Left ventricle myocardium inferior (tissue), 1 donor: ENCODE measurements at regions not wholly inside any gene's neighbourhood (a gene's known extent, or its start where the extent isn't known, plus 50 kb on each side); places are given as distances from the start of the nearest gene placed in this dataset.
"Not testable (repeated sequence)": the region's sequence is repeated elsewhere in the genome, so short reads cannot be mapped to it uniquely, and the experiment has no call there.

ENCODE experiments used
- DNase-seq: peaks from one replicate; pipeline ENCODE4 v3.0.0-alpha.2; 2020
- H3K27ac ChIP-seq: fragments of 200-600 bp; replicated peaks from 2 replicates; pipeline ENCODE4 v1.8.0; 2021
- H3K27me3 ChIP-seq: fragments of 200-600 bp; 2 replicates; pipeline ENCODE4 v1.8.0; 2021; ENCODE audit warnings: low read depth
- H3K36me3 ChIP-seq: fragments of 200-600 bp; 2 replicates; pipeline ENCODE4 v1.8.0; 2021
- H3K4me1 ChIP-seq: fragments of 200-600 bp; 2 replicates; pipeline ENCODE4 v1.8.0; 2021
- H3K4me3 ChIP-seq: fragments of 200-600 bp; 2 replicates; pipeline ENCODE4 v1.8.0; 2021; ENCODE audit warnings: mild to moderate bottlenecking, moderate library complexity
- H3K9me3 ChIP-seq: fragments of 200-600 bp; replicated peaks from 2 replicates; pipeline ENCODE4 v1.8.0; 2021
- intact Hi-C: fragments of 100-400 bp; cut with micrococcal nuclease; formaldehyde crosslinking; loops from one replicate; pipeline ENCODE4 v1.11.0; 2022
- TF ChIP-seq, protein P1 (sequence below): fragments of 200-600 bp; IDR thresholded peaks from 2 replicates; pipeline ENCODE4 v1.8.0; 2021; ENCODE audit warnings: antibody characterized with exemption, mild to moderate bottlenecking, borderline replicate concordance
- donor health status: DM: no; HTN: yes; CAD: no; lungs with severe emphysema.

DNA sequence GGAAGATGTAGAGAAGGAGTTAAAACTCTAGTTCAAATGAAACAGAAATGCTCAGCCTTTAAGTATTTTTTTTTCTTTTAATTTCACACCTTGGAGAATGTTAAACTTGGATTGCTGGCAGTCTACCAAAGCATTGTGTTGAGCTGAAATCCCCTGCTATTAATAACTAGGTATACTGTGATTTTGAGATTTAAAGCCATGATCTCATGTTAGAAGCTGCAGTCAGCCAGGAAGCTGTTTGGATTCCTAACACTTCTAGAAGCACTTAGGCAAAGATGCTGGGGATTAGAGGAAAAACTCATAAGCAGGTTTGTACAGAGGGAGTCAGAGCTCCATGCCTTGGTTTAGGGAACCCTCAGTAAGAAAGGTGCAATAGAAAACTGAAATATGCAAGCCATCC is 141.4 kb downstream of the KIF4B start:
- no peaks in the 10 kb centered on the region for H3K27me3 ChIP-seq
- H3K27ac ChIP-seq: peak overlapping the region; percentile 58
- no peak for DNase-seq
- H3K36me3 ChIP-seq: no peaks in the 10 kb centered on the region
- no peaks in the 10 kb centered on the region for H3K9me3 ChIP-seq
- no peak overlapping the region for H3K4me3 ChIP-seq
- peaks cover 24% of the 10 kb centered on the region for H3K4me1 ChIP-seq
- intact Hi-C loops: no loop called here
- TF ChIP-seq, protein P1, sequence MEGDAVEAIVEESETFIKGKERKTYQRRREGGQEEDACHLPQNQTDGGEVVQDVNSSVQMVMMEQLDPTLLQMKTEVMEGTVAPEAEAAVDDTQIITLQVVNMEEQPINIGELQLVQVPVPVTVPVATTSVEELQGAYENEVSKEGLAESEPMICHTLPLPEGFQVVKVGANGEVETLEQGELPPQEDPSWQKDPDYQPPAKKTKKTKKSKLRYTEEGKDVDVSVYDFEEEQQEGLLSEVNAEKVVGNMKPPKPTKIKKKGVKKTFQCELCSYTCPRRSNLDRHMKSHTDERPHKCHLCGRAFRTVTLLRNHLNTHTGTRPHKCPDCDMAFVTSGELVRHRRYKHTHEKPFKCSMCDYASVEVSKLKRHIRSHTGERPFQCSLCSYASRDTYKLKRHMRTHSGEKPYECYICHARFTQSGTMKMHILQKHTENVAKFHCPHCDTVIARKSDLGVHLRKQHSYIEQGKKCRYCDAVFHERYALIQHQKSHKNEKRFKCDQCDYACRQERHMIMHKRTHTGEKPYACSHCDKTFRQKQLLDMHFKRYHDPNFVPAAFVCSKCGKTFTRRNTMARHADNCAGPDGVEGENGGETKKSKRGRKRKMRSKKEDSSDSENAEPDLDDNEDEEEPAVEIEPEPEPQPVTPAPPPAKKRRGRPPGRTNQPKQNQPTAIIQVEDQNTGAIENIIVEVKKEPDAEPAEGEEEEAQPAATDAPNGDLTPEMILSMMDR: no peak

DNA sequence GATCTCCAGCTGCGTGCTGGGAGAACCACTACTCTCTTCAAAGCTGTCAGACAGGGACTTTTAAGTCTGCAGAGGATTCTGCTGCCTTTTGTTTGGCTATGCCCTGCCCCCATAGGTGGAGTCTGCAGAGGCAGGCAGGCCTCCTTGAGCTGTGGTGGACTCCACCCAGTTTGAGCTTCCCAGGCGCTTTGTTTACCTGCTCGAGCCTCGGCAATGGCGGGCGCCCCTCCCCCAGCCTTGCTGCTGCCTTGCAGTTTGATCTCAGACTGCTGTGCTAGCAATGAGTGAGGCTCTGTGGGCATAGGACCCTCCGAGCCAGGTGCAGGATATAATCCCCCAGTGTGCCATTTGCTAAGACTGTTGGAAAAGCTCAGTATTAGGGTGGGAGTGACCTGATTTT is 149.5 kb downstream of the KIF4B start:
- DNase-seq, H3K27ac ChIP-seq, H3K4me1 ChIP-seq, H3K27me3 ChIP-seq, H3K9me3 ChIP-seq, H3K36me3 ChIP-seq, H3K4me3 ChIP-seq, intact Hi-C loops: not testable (repeated sequence)

DNA sequence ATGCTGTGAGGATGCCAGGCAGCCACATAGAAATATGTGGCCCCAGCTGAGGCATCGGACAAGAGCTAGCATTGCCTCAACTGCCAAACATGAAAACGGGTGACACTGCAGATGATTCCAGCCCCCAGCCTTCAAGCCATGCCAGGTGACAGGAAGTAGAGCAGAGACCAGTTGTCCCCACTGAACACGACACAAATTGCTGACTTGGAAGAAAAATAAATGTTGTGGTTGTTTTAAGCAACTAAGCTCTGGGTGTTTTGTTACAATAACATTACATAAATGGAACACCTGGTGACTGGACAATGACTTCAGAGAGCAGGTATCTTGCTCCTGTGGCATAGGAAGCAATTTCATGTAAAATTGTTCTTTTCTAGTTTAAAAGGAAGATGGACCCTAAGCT is 154.2 kb downstream of the KIF4B start:
- TF ChIP-seq, protein P1: no peak
- intact Hi-C loops: no loop called here
- Histone ChIP-seq H3K4me3 (no peak overlapping the region), H3K27ac (no peak overlapping the region), H3K9me3 (no peaks in the 10 kb centered on the region), H3K27me3 (no peaks in the 10 kb centered on the region), H3K36me3 (no peaks in the 10 kb centered on the region), H3K4me1 (no peaks in the 10 kb centered on the region)
- DNase-seq: no peak

DNA sequence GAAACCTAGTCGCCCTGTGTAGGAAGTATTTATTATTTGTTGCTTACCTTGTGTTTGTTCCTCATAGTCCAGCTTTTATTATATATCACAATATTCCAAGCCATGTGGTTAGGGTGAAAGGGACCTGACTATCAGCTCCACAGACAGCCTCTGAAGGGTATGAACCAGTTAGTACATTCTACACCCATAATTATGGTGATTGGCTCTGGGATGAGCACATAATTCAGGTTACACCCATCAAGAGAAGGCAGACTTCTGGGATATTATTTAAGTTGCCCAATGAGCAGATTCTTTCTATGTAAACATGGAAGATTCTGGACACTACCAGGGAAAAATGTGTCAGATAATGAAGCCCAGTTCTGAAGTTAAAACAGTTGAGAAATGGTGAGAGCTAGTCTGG is 168.0 kb downstream of the KIF4B start:
- DNase-seq: no peak
- intact Hi-C loops: no loop called here
- no peak overlapping the region for H3K27ac ChIP-seq
- H3K4me1 ChIP-seq: no peaks in the 10 kb centered on the region
- no peak overlapping the region for H3K4me3 ChIP-seq
- H3K9me3 ChIP-seq: peaks cover 48% of the 10 kb centered on the region
- no peaks in the 10 kb centered on the region for H3K27me3 ChIP-seq
- TF ChIP-seq, protein P1: no peak
- H3K36me3 ChIP-seq: no peaks in the 10 kb centered on the region

DNA sequence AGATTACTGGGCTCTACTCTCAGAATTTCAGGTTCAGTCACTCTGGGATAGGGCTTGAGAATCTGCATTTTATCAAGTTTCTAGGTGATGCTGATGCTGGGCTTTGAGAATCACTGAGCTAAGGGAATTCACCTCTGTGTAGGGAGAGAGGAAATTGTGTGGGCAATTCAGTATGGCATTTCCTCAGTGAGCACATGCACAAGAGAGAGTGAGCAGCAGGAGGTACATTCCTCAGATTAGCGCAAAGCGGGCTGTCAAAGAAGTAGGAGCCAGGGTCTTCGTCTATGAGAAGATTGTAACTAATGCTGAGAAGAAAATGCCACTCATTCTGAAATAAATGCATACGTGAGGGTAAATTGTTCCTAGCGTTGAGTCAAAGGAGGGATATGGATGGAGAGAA is 175.9 kb downstream of the KIF4B start:
- no peak for DNase-seq
- no peaks in the 10 kb centered on the region for H3K27me3 ChIP-seq
- H3K4me3 ChIP-seq: no peak overlapping the region
- intact Hi-C loops: no loop called here
- H3K9me3 ChIP-seq: peaks cover 16% of the 10 kb centered on the region
- H3K27ac ChIP-seq: no peak overlapping the region
- TF ChIP-seq, protein P1: no peak
- no peaks in the 10 kb centered on the region for H3K36me3 ChIP-seq
- peaks cover 13% of the 10 kb centered on the region for H3K4me1 ChIP-seq

DNA sequence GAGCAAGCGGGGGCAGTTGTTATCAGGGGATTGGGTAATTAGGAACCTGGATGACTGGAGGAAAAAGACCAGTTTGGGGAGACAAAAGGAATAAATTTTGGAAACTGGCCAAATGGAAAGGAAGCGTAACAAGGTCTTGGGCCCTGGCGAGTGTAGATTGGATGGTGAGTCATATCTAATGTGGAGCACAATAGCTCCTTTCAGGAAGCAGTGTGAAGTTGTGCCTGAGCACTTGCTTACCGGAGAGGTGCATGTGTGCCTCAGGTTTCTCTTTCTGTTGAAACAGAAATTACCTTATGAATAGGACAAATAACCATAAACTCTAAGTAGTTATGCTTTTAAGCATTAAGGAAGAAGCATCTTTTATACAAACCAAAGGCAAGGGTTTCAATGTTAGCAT is 176.4 kb downstream of the KIF4B start:
- TF ChIP-seq, protein P1: no peak
- no peak for DNase-seq

More for the DNA sequence above, 176.4 kb downstream of the KIF4B start:
- H3K36me3 ChIP-seq: no peaks in the 10 kb centered on the region
- no peaks in the 10 kb centered on the region for H3K27me3 ChIP-seq
- H3K4me1 ChIP-seq: peaks cover 15% of the 10 kb centered on the region
- no peak overlapping the region for H3K27ac ChIP-seq
- H3K9me3 ChIP-seq: peaks cover 14% of the 10 kb centered on the region
- intact Hi-C loops: no loop called here
- H3K4me3 ChIP-seq: no peak overlapping the region
